Astrocyte of the cerebellum (primary cell): ENCODE measurements at regions not wholly inside any gene's neighbourhood (a gene's known extent, or its start where the extent isn't known, plus 50 kb on each side); places are given as distances from the start of the nearest gene placed in this dataset.

Source experiments
- DNase-seq: peaks from one replicate; pipeline ENCODE4 v3.0.0-alpha.2; 2011; ENCODE audit warnings: low read depth
- H3K4me3 ChIP-seq: 2 replicates; pipeline ENCODE4 v1.5.1; 2011; ENCODE audit warnings: mild to moderate bottlenecking, low read depth, low read length, moderate library complexity
- CTCF ChIP-seq: IDR thresholded peaks from 2 replicates; pipeline ENCODE4 v1.5.1; 2012; ENCODE audit warnings: low read length, low read depth, moderate library complexity, mild to moderate bottlenecking; ENCODE audit errors: missing control alignments
- in situ Hi-C: cut with HindIII; loops from 2 replicates; pipeline ENCODE4 v1.10.0; 2017; ENCODE audit warnings: low sequenced_read_pairs

- in situ Hi-C loops, result no loop called here
- no peak for TF ChIP-seq CTCF
- no peak overlapping the region for H3K4me3 ChIP-seq
- no peak for DNase-seq
These were observed 166.8 kb downstream of the SOX9 start for GRCh38 chr17:72287586-72287985.

GRCh38 chr17:72294487-72294893, 173.7 kb downstream of the SOX9 start:
- DNase-seq, result no peak
- no peak for TF ChIP-seq CTCF
- in situ Hi-C loops, result no loop called here
- H3K4me3 ChIP-seq, result no peak overlapping the region

GRCh38 chr17:72295916-72296315, 175.1 kb downstream of the SOX9 start:
- no peak overlapping the region for H3K4me3 ChIP-seq
- no peak for DNase-seq
- no peak for TF ChIP-seq CTCF
- in situ Hi-C loops, result loop anchor here (5.0 kb wide), 1 partner anchor 41 kb away; no protein-coding TSS in a partner anchor

GRCh38 chr17:72296456-72296855, 175.6 kb downstream of the SOX9 start:
- no peak for TF ChIP-seq CTCF

GRCh38 chr17:72297326-72298115, 176.7 kb downstream of the SOX9 start:
- no peak for DNase-seq
- TF ChIP-seq CTCF, result no peak
- in situ Hi-C loops, result loop anchor here (5.0 kb wide), 1 partner anchor 40 kb away; no protein-coding TSS in a partner anchor
- H3K4me3 ChIP-seq, result no peak overlapping the region

More at GRCh38 chr17:72296456-72296855, 175.6 kb downstream of the SOX9 start:
- H3K4me3 ChIP-seq, result no peak overlapping the region
- in situ Hi-C loops, result loop anchor here (5.0 kb wide), 1 partner anchor 41 kb away; no protein-coding TSS in a partner anchor
- DNase-seq, result no peak

- in situ Hi-C loops, result loop anchor here (5.0 kb wide), 1 partner anchor 38 kb away; no protein-coding TSS in a partner anchor
- DNase-seq, result no peak
- no peak overlapping the region for H3K4me3 ChIP-seq
- no peak for TF ChIP-seq CTCF
These were observed 178.3 kb downstream of the SOX9 start for GRCh38 chr17:72299100-72299499.
